Heart right ventricle (tissue), 16 donors: ENCODE measurements at regions not wholly inside any gene's neighbourhood (a gene's known extent, or its start where the extent isn't known, plus 50 kb on each side); places are given as distances from the start of the nearest gene placed in this dataset.
"Not testable (repeated sequence)": the region's sequence is repeated elsewhere in the genome, so short reads cannot be mapped to it uniquely, and the experiment has no call there.

Experiments
- ATAC-seq, 8 donors: fragments of 200-7000 bp; cut with Tn5 transposase; one replicate each; pipeline ENCODE4 v1.9.1; 2020; ENCODE audit warnings: mild to moderate bottlenecking in 8 of 8, moderate library complexity in 8 of 8, moderate number of reproducible peaks in 1 of 8
- DNase-seq, 2 donors: peaks; one replicate each; pipeline ENCODE4 v3.0.0-alpha.2; 2020
- H3K27ac ChIP-seq, 10 donors: fragments of 200-600 bp; sonication (generic) in 2 of 10; one replicate each; pipeline versions ENCODE4 v1.5.0 to v1.8.0; 2020 to 2022; ENCODE audit warnings: mild to moderate bottlenecking in 3 of 10
- H3K27me3 ChIP-seq, 7 donors: fragments of 200-600 bp; one replicate each; pipeline ENCODE4 v1.8.0; 2021 to 2022; ENCODE audit warnings: mild to moderate bottlenecking in 2 of 7
- H3K36me3 ChIP-seq, 9 donors: fragments of 200-600 bp; sonication (generic) in 1 of 9; one replicate each; pipeline versions ENCODE4 v1.5.0 to v1.8.0; 2020 to 2022; ENCODE audit warnings: mild to moderate bottlenecking in 2 of 9
- H3K4me1 ChIP-seq, 9 donors: fragments of 200-600 bp; sonication (generic) in 1 of 9; one replicate each; pipeline versions ENCODE4 v1.5.0 to v1.8.0; 2020 to 2022; ENCODE audit warnings: mild to moderate bottlenecking in 4 of 9
- H3K4me3 ChIP-seq, 10 donors: fragments of 200-600 bp; sonication (generic) in 2 of 10; one replicate each; pipeline versions ENCODE4 v1.5.0 to v1.8.0; 2020 to 2022; ENCODE audit warnings: mild to moderate bottlenecking in 7 of 10, moderate library complexity in 2 of 10
- H3K9me3 ChIP-seq, 11 donors: fragments of 200-600 bp in 10 of 11; sonication (generic) in 2 of 11; one replicate each; pipeline versions ENCODE4 v1.5.0 to v1.8.0; 2013 to 2022; ENCODE audit warnings: mild to moderate bottlenecking in 2 of 11, control low read depth in 1 of 11, moderate library complexity in 1 of 11
- WGBS, 2 donors: extraction: QIAGEN DNeasy Blood & Tissue Kit; methylation state at CpG; one replicate each; pipeline ENCODE4 v1.1.7; 2013; ENCODE audit warnings: inconsistent platforms in 1 of 2; 5-methylcytosine and 5-hydroxymethylcytosine counted together
- intact Hi-C, 10 donors: fragments of 100-400 bp; cut with DNase I; formaldehyde crosslinking; loops; one replicate each; pipeline versions ENCODE4 v1.11.1 to v1.14.2; 2022
- TF ChIP-seq, protein P1 (sequence below), 9 donors: fragments of 200-600 bp; sonication (generic) in 2 of 9; IDR thresholded peaks; one replicate each; pipeline versions ENCODE4 v1.5.0 to v1.8.0; 2021 to 2022; ENCODE audit warnings: antibody characterized with exemption in 9 of 9, mild to moderate bottlenecking in 5 of 9, moderate library complexity in 1 of 9
- donor health status: Arrhythmogenic right ventricular cardiomyopathy.
- donor health status: ischemic (EF 13 %, LVEDD 7.1; RV severe dilation, severe dysfunction).
- donor health status: healthy with polysubstance abuse.
- donor health status: DM: no; HTN: yes; CAD: no.
- donor health status: DM: no; HTN: no; CAD: no.
- donor health status: ischemic (EF 25% LVEDD 6.9; RV normal size, moderate dysfunction).
- donor health status: ischemic (EF 25% LVEDD 5.7; RV mildly dilated, moderate dysfunction).
- donor health status: healthy.
- donor health status: DM: yes; HTN: yes; CAD: no.
- donor health status: Ischemic cardiomyopathy.
- donor health status: ischemic (EF 35%, LVEDD 5.7; RV mildly dilated, moderate dysfunction).
- donor health status: nonischemic (EF 11% LVEDD 7.7; RV severe dilation, severe dysfunction).
- donor health status: DM: yes; HTN: yes; CAD: no.
- donor health status: PGD.
- donor health status: ischemic (EF 29% LVEDD 5.4; RV normal size, mild dysfunction).
- donor health status: nonischemic (EF 23%, LVEDD 6.1; RV moderate dilation, normal function).

DNA sequence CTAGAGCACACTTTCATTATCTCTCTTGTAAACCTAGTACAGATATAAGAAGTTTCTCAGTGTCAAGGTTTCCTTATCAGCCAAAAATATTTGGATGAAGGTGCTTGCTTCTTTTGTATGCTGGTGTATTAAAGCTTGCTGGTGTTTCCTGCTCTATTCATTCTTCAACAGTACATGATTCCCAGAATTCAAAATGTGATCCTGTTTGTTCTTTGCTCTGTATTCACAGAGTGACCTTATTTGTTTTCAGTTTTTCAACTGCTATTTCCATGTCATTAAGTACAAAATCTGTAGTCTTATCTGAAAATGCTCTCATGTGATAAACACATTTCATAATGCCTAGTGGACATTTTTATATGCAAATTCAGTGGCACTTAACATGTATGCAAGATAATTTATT lies 1185.8 kb downstream of the SUCLG1 start:
- Histone ChIP-seq H3K27ac (no peak overlapping the region), H3K9me3 (no peaks in the 10 kb centered on the region), H3K36me3 (no peaks in the 10 kb centered on the region), H3K27me3 (no peaks in the 10 kb centered on the region), H3K4me3 (no peak overlapping the region), H3K4me1 (no peaks in the 10 kb centered on the region)
- intact Hi-C loops: no loop called here
- no peak for DNase-seq
- ATAC-seq: no peak
- TF ChIP-seq, protein P1, sequence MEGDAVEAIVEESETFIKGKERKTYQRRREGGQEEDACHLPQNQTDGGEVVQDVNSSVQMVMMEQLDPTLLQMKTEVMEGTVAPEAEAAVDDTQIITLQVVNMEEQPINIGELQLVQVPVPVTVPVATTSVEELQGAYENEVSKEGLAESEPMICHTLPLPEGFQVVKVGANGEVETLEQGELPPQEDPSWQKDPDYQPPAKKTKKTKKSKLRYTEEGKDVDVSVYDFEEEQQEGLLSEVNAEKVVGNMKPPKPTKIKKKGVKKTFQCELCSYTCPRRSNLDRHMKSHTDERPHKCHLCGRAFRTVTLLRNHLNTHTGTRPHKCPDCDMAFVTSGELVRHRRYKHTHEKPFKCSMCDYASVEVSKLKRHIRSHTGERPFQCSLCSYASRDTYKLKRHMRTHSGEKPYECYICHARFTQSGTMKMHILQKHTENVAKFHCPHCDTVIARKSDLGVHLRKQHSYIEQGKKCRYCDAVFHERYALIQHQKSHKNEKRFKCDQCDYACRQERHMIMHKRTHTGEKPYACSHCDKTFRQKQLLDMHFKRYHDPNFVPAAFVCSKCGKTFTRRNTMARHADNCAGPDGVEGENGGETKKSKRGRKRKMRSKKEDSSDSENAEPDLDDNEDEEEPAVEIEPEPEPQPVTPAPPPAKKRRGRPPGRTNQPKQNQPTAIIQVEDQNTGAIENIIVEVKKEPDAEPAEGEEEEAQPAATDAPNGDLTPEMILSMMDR (IDR thresholded peaks at IDR 0.05): no peak

DNA sequence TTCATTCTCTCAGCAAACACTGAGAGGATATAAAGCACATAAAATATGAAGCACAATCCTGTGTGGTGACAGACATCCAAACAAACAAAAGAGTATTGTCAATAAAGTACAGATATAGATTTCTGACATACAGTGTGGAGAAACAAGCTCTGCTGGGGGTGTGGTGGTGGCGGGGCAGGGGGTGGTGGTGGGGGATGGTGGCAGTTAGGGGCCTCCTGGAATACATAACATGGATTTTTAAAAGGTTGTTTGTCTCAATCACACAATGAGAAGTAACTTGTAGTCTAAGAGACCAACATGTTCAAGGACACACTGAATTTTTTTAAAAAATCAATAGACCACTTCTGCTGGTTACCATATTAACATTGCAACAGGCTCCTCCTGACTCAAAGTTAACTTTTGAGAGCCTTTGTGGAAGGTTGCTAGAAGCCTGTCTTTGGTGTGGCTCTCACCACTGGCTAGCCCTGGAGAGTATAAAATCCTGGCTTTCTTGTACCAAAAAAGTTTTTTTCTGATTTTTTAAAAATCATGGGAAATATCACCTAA lies 1197.4 kb downstream of the SUCLG1 start:
- TF ChIP-seq, protein P1 (IDR thresholded peaks at IDR 0.05): no peak
- WGBS, 2 donors: 74 to 81% methylated on average over 1 of the region's 1 CpG
- no peaks in the 10 kb centered on the region for H3K27me3 ChIP-seq
- H3K36me3 ChIP-seq: no peaks in the 10 kb centered on the region
- no peak overlapping the region for H3K27ac ChIP-seq
- intact Hi-C loops: no loop called here
- no peak for ATAC-seq
- DNase-seq: no peak
- no peak overlapping the region for H3K4me3 ChIP-seq
- H3K4me1 ChIP-seq: no peaks in the 10 kb centered on the region
- H3K9me3 ChIP-seq: no peaks in the 10 kb centered on the region

DNA sequence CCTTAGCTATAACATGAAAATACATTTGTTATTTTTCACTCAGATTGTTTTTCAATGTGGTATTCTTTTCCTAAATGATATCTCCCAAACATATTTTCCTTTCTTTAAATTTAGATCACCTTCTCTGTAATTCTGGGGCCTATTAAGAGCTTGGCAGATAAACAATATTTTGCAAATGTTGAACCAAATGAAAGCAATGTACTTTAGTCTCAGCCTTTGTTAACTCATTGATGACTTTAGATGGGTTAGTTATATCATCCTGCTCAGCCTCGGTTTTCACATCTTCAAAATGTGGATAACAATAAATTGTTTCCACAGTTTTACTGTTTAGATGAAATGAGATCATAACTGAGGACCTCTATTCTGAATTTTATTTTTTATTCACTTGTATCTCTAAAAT lies 1205.2 kb downstream of the SUCLG1 start:
- Histone ChIP-seq H3K9me3 (peaks cover 0 to 18% (median 0%) of the 10 kb centered on the region in 11 donors), H3K4me3 (no peak overlapping the region), H3K4me1 (no peaks in the 10 kb centered on the region), H3K27me3 (no peaks in the 10 kb centered on the region), H3K27ac (no peak overlapping the region), H3K36me3 (no peaks in the 10 kb centered on the region)
- TF ChIP-seq, protein P1 (IDR thresholded peaks at IDR 0.05): no peak
- no peak for ATAC-seq
- WGBS, 2 donors: 80 to 87% methylated on average over 1 of the region's 1 CpG
- DNase-seq: no peak
- intact Hi-C loops: no loop called here

DNA sequence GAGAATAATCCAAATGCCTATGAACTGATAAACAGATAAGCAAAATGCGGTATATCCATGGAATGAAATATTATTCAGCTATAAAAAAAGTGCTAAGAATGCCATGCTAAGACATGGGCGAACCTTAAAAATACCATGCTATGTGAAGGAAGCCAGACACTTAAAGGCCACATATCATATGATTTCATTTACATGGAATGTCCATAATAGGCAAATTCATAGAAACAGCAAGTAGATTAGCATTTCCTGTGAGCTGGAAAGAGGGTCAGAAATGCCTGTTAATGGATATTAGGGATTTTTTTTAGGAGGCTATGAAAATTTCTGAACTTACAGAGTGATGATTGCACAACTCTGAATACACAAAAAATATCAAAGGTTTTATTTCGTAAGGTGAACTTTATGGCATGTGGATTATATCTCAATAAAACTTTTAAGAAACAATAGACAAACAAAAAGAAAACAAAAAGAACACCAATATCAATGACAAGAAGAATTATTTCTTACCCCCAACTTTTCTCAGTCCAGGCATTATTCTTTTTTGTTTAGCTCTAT lies 1207.7 kb downstream of the SUCLG1 start:
- no peaks in the 10 kb centered on the region for H3K27me3 ChIP-seq
- DNase-seq (no peak), ATAC-seq (no peak)
- intact Hi-C loops: no loop called here
- H3K9me3 ChIP-seq: peaks cover 0 to 21% (median 2%) of the 10 kb centered on the region in 11 donors
- 91 to 95% methylated on average over 3 of the region's 3 CpGs for WGBS, 2 donors
- TF ChIP-seq, protein P1 (IDR thresholded peaks at IDR 0.05): no peak
- H3K4me1 ChIP-seq: no peaks in the 10 kb centered on the region
- H3K36me3 ChIP-seq: no peaks in the 10 kb centered on the region
- H3K4me3 ChIP-seq: no peak overlapping the region
- no peak overlapping the region for H3K27ac ChIP-seq

DNA sequence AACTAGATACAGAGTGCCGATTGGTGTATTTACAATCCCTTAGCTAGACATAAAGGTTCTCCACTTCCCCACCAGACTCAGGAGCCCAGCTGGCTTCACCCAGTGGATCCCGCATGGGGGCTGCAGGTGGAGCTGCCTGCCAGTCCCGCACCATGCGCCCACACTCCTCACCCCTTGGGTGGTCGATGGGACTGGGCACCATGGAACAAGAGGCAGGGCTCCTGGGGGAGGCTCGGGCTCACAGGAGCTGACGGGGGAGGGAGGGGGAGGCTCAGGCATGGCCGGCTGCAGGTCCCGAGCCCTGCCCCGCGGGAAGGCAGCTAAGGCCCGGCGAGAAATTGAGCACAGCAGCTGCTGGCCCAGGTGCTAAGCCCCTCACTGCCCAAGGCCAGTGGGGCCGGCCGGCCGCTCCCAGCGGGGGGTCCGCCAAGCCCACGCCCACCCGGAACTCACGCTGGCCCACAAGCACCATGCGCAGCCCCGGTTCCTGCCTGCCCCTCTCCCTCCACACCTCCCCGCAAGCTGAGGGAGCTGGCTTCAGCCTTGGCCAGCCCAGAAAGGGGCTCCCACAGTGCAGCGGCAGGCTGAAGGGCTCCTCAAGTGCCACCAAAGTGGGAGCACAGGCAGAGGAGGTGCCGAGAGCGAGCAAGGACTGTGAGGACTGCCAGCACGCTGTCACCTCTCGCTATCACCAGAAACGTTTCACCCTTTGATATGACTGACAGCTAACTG lies 1213.1 kb downstream of the SUCLG1 start:
- WGBS, 2 donors: 92 to 94% methylated on average over 29 to 30 of the region's 30 CpGs
- DNase-seq, intact Hi-C loops, H3K27me3 ChIP-seq, H3K36me3 ChIP-seq, H3K4me1 ChIP-seq, H3K4me3 ChIP-seq, ATAC-seq, H3K27ac ChIP-seq: not testable (repeated sequence)
- peaks cover 0 to 32% (median 0%) of the 10 kb centered on the region in 11 donors for H3K9me3 ChIP-seq
